Activated CD4-positive, alpha-beta T cell treated with anti-CD3 and anti-CD28 coated beads, Interleukin-2, amount 50 U/mL, for 1 hour (primary cell): ENCODE measurements at regions not wholly inside any gene's neighbourhood (a gene's known extent, or its start where the extent isn't known, plus 50 kb on each side); places are given as distances from the start of the nearest gene placed in this dataset.

ENCODE experiments used
- DNase-seq: peaks from one replicate; pipeline ENCODE4 v3.0.0-alpha.2; 2020

- no peak for DNase-seq
Measured at GRCh38 chr2:19029655-19030054, 328.8 kb downstream of the OSR1 start.

- DNase-seq = no peak
Measured at GRCh38 chr2:19028587-19029375, 329.6 kb downstream of the OSR1 start.

DNA sequence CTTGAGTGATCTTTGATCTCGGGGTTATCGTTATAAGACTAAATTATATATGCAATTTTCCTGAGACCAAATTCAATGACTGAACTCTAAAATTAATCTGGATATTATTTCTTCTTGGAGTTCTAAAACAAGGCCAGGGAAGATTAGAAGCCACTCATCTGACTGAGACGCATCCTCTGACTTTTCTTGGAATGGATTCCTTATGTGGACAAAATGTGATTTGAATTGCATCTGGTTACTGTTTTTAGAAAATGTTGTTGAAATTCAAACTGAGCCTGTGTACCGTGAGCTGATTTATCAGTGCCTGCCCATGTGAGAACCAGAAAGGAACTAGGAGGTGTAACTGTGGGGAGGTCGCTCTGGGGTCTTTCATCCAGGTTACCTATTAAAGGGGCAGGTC lies 330.8 kb downstream of the OSR1 start:
- DNase-seq = no peak

- DNase-seq = no peak
Measured at GRCh38 chr2:19026261-19026660, 332.2 kb downstream of the OSR1 start.

- no peak for DNase-seq
Measured at GRCh38 chr2:19022334-19022733, 336.1 kb downstream of the OSR1 start.

- DNase-seq = no peak
Measured at GRCh38 chr2:19021721-19022120, 336.7 kb downstream of the OSR1 start.

DNA sequence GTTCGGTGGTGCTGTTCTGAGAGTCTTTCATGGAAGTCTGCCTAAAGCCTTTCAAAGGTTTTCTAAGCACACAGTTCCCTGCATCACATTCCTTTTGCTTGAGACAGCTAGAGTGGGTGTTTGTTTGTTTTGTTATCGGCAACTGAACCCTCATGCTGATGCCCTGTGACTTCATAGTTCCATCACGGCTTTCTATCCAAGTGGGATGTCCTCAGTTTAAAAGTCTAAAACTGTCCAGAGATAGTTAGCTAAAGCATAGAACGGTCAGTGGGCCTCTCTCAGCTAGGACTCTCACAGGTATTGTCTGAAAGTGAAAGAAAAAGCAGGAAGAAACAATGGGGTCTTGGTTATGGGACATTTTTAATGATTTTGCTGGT lies 337.3 kb downstream of the OSR1 start:
- DNase-seq = no peak

DNA sequence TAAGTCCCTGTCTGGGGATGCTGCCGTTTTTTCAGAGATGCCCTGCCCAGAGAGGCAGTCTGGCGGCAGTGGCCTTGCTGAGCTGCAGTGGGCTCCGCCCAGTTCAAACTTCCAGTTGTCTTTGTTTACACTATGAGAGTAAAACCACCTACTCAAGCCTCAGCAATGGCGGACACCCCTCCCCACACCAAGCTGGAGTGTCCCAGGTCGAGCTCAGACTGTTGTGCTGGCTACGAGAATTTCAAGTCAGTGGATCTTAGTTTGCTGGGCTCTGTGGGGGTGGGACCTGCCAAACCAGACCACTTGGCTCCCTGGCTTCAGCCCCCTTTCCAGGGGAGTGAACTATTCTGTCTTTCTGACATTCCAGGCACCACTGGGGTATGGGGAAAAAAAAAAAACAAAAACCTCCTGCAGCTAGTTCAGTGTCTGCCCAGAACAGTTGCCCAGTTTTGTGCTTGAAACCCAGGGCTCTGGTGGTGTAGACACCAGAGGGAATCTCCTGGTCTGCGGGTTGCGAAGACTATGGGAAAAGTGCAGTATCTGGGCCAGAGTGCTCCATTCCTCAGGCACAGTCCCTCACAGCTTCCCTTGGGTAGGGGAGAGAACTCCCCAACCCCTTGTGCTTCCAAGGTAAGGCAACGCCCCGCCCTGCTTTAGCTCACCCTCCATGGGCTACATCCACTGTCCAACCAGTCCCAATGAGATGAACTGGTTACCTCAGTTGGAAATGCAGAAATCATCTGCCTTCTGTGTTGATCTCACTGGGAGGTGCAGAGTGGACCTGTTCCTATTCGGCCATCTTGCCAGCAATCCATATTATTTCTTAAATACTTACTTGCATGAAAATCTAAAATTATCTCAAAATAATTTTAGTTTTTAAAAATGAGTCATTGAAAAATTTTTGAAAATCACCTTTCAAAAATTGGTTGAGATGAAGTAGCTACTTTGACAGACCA lies 338.0 kb downstream of the OSR1 start:
- DNase-seq = no peak

- DNase-seq = no peak
Measured at GRCh38 chr2:19009510-19009909, 348.9 kb downstream of the OSR1 start.

DNA sequence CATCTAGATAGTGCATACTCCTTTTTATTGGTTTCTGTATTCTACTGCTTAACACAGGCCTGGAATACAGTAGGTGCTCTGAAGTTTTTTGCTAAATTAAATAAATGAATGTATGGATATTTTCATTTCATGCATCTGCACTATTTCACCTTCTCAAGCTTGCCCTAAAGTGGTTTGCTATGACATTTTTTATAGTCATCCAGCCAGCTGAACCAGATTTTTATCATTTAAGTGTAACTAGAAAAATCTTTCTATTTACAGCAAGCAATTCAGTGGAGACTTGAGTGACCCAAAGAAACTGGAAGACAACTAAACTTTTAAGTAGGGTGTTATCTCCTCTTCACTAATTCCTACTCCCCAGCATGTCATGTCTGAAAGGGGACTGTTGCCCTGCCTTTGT lies 354.9 kb downstream of the OSR1 start:
- DNase-seq = no peak

DNA sequence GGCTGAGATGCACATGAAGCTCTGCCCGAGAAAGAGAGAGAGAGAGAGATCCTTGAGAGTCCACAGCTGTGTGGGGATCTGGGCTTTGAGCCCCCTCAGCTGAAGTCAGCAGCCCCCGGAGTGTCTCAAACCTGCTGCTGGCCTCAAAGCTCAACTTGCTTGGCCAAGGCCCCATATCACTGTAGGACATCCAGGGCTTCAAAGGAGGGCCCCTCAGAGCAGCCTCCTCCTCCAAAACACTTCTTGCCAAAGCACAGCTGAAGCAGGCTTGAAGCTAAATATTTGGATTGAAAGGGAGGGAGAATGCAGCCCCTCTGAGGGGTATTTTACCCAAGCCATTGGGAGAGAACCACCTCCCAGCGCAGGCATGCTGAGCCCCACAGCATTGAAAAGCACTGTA lies 357.6 kb downstream of the OSR1 start:
- no peak for DNase-seq

DNA sequence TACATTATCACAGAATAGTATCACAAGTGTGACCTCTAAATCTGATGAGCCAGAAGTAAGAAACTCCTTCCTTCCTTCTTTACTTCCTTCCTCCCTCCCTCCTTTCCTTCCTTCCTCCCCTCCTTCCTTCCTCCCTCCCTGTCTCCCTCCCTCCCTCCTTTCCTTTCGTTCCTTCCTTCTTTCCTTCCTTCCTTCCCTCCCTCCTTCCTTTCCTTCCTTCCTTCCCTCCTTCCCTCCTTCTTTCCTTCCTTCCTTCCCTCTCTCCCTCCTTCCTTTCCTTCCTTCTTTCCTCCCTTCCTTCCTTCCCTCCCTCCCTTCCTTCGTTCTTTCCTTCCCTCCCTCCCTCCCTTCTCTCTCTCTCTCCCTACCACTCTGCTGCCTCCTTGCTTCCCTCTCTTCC lies 359.2 kb downstream of the OSR1 start:
- DNase-seq = no peak

DNA sequence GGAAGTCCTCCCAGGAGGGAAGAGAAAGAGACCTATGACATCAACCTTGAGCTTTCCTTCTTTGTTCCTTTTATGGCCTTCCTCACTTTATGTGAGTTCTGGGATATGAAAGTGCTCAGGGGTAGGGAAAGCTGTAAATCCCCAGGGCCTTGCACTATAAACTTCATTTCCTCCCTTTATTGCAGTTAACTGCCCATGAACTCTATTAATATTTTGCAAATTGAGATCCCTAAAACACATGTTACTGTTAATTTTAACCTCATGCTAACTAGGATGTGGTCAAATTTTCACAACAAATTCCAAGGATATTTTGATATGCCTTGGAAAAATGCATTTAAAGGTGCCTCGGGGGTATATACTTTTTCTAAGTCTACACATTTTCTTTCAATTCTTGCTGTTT lies 359.9 kb downstream of the OSR1 start:
- no peak for DNase-seq

DNA sequence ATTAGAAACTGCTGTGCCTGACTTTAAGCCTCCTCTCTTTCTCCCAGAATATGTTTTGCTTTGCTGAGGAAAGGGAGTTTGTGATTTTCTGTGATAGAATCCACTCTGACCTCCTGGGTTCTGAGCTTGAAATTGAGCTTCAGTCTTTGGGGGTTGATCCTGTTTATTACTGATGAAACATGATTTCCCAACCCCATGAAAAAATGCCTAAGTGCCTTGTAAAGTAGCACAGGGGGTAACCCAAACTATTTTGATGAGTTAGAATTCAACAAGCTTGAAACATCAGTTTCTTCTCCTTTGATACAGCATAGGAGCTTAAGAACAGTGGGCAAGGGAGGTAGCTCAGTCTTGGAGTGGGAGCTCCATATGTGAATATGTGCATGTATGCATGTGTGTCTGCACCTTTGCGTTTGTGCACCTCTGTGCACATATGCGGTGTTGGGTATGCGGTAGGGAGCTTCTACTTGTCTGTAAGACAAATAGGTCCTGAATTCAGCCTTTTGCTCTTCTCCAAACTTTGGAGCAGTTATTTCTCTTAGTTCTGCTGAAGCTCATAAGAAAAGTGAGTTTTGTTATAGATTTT lies 364.6 kb downstream of the OSR1 start:
- DNase-seq = no peak

DNA sequence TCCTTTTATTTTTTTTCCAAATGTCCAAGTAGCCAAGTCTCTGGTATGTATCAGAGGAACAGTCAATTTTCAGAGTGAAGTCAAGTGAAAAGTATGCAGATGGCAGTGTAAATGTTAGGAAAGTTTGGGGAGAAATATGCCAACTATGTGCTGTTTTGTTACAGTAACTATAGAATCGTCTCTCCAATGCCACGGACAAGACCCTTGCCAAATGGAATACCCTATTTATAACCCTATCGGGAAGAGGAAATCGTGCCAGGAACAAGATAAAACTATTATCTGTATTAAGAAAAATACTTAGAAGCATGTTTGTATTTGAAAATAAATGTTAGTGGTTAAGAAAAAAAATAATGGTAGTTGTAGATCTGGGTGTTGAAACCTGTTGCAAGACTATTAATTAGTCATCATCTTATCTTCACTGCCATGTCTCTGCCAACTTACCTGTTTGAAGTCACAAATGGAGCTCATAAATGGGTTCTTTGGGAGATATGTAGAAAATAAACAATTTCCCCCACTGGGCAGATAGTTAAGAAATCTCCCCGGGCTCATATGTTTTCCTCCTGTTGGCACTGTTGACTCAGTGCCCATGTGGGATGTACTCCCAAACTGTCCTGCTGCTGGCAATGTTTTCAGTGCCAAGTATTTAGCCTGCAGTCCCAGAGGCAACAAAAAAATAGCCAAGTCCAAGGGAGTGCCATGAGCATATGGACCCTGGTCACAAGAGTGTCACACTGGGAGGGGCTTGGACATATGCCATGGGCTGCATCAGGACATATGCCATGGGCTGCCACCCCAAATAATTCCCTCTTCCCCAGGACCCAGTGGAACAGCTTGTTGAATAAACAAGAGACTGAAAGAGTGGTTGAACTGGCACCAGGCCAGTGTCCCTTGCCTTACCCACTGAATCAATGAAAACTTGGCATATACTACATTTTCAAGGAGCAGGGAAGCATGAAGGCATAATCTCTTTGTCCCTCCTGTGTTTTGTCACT lies 366.9 kb downstream of the OSR1 start:
- DNase-seq = no peak

DNA sequence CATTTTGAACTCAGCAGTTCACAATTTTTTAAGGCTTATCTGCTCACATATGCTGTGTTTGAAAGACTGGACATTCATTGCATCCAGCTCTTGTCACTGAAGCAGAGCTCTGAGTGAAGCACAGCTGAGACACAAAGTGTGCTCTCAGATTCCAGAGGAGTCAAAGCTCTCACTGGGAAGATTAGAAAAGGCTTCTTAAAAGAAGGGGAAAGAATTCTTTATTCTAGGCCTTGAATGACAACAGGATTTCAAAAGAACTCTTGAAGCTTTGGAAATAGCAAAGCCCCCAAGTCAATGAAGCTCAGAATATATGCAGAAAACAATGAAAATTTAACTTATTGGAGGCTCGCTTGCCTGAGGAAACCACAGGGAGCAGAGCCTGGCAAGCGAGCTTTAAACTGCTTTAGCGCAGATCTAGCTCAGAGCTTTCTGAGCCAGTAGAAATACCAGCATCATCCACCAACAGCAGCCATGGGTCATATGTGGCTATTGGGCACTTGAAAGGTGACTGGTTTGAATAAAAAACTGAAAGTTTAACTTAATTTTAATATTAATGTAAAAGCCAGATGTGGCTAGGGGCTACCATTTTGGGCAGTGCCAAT lies 369.7 kb downstream of the OSR1 start:
- DNase-seq = no peak

DNA sequence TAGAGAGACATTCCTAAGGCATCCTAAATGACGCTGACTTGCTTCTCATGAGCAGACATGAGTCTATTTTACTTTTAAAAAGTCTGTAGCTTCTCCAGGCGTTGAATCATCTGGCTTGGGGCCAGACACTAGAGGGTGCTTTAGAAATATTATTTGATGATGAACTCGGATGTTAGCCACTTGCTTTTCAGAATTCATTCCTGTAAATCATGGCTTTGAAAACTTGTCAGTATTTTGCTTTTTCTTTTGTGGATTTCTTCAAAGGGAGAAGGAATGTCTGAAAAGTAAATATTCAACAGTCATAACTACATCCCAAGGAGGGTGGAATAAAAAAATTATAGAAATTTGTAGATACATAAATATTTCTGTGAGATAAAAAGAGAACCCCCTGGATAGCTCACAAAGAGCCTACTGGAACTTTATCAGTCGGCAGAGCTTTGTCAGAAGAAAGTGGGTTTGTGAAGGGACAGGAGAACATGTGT lies 370.8 kb downstream of the OSR1 start:
- DNase-seq = no peak

- DNase-seq = no peak
Measured at GRCh38 chr2:18987016-18987415, 371.4 kb downstream of the OSR1 start.

DNA sequence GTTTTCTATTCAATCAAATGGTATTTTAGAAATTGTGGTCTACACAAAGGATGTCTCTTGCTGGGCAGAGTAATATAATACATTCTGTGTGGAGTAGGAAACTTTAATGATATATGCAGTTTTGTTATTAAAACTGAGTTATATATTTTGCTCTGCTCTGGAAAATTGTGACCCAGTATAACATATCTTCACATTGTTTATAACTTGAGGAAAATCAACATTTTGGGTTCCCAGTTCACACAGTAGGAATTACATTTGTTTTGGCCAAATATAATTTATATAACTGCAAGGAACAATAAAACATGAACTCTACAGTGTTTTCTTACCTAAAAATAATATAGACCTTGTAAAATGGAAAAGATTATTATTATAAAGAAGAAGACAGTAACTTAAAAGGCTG lies 372.4 kb downstream of the OSR1 start:
- DNase-seq = no peak

- no peak for DNase-seq
Measured at GRCh38 chr2:18980786-18981430, 377.5 kb downstream of the OSR1 start.

DNA sequence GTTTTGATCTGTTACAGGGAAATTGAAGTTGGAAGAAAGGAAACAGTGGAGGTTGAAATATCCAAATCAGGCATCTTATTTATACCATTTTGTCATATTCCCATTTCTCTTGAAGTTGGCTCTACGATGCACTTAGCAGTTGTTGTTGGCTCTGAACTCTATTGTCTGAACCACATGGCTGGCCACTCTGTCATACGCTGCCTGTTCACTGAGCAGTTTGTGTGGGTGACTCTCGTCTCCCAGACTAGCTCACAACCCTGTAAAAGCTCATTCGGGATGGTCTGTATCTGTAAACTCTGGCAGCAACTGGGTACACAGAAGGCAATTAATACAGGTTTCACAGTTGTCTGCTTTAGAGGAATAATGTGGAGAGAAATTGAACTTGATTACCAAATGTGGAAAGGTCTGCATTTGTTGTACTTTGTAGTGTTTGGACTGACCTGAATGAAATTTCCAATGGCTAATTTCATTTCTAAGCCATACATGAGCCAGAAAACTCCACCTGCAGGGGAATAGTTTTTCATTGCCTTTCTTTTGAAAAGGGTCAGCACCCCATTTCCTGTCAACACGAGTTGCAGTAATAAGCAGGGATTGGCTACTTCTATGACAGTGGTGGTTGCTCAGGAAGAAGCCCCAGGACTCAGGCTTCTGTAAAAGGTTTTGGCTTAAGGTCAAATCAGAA lies 378.2 kb downstream of the OSR1 start:
- DNase-seq = no peak
